GM12878 (cell line): ENCODE measurements at regions not wholly inside any gene's neighbourhood (a gene's known extent, or its start where the extent isn't known, plus 50 kb on each side); places are given as distances from the start of the nearest gene placed in this dataset.
A peak's percentile ranks its signal among the peaks of the same experiment; 100 is the strongest.

ENCODE experiments used
- IRF4 ChIP-seq: IDR thresholded peaks from 2 replicates; pipeline ENCODE4 v1.6.1; 2011; ENCODE audit warnings: low read depth, low read length
- PKNOX1 ChIP-seq: fragments of 450-650 bp; IDR thresholded peaks from 2 replicates; pipeline ENCODE4 v1.6.1; 2016; ENCODE audit warnings: mild to moderate bottlenecking
- POU2F2 ChIP-seq: IDR thresholded peaks from 3 replicates; pipeline ENCODE4 v1.6.1; 2011; ENCODE audit warnings: low read depth, mild to moderate bottlenecking, low read length, borderline replicate concordance
- PRDM15 ChIP-seq: fragments of 450-650 bp; formaldehyde crosslinking; IDR thresholded peaks from 2 replicates; pipeline ENCODE4 v1.4.0; 2020; ENCODE audit warnings: mild to moderate bottlenecking, moderate library complexity
- SIX5 ChIP-seq: IDR thresholded peaks from 2 replicates; pipeline ENCODE4 v1.6.1; 2011; ENCODE audit warnings: mild to moderate bottlenecking, low read depth, low read length, moderate library complexity; ENCODE audit not compliant: severe bottlenecking
- TBL1XR1 ChIP-seq: IDR thresholded peaks from 2 replicates; pipeline ENCODE4 v1.6.1; 2012; ENCODE audit warnings: low read depth, low read length, improper control_type of control experiment
- TCF3 ChIP-seq: IDR thresholded peaks from 2 replicates; pipeline ENCODE4 v1.6.1; 2012; ENCODE audit warnings: low read depth, mild to moderate bottlenecking, low read length, borderline replicate concordance; ENCODE audit not compliant: insufficient read depth
- USF1 ChIP-seq: IDR thresholded peaks from 2 replicates; pipeline ENCODE4 v1.6.1; 2011; ENCODE audit warnings: borderline replicate concordance, low read depth, mild to moderate bottlenecking, moderate library complexity, mixed read lengths, low read length; ENCODE audit not compliant: insufficient read depth; ENCODE audit errors: extremely low read length
- USF2 ChIP-seq: IDR thresholded peaks from 2 replicates; pipeline ENCODE4 v1.6.1; 2011; ENCODE audit warnings: low read depth, low read length, improper control_type of control experiment, borderline replicate concordance

GRCh38 chr17:45584092-45585036 is 93.8 kb upstream of the PLEKHM1 start (continued):
- no peak for TF ChIP-seq USF2
- TF ChIP-seq TBL1XR1: 0 out of 2 replicates have a peak, but pooled peaks have one; percentile 28
- peak; percentile 99 for TF ChIP-seq TCF3
- no peak for TF ChIP-seq SIX5
- peak; percentile 19; the same call in 2 of the 3 replicates for TF ChIP-seq POU2F2
- peak; percentile 73 for TF ChIP-seq PKNOX1
- 0 out of 2 replicates have a peak, but pooled peaks have one; percentile 20 for TF ChIP-seq IRF4
- no peak for TF ChIP-seq USF1
- no peak for TF ChIP-seq PRDM15 (CRISPR knock-in tag)
- TF ChIP-seq, all 136 proteins: peak for 51
